NCI-H226 (cell line): ENCODE measurements at regions not wholly inside any gene's neighbourhood (a gene's known extent, or its start where the extent isn't known, plus 50 kb on each side); places are given as distances from the start of the nearest gene placed in this dataset.
A peak's percentile ranks its signal among the peaks of the same experiment; 100 is the strongest.

ENCODE experiments used
- DNase-seq: peaks from one replicate; pipeline ENCODE4 v3.0.0-alpha.2; 2015

GRCh38 chr1:218164111-218164929, 120.8 kb upstream of the RRP15 start:
- no peak for DNase-seq

DNA sequence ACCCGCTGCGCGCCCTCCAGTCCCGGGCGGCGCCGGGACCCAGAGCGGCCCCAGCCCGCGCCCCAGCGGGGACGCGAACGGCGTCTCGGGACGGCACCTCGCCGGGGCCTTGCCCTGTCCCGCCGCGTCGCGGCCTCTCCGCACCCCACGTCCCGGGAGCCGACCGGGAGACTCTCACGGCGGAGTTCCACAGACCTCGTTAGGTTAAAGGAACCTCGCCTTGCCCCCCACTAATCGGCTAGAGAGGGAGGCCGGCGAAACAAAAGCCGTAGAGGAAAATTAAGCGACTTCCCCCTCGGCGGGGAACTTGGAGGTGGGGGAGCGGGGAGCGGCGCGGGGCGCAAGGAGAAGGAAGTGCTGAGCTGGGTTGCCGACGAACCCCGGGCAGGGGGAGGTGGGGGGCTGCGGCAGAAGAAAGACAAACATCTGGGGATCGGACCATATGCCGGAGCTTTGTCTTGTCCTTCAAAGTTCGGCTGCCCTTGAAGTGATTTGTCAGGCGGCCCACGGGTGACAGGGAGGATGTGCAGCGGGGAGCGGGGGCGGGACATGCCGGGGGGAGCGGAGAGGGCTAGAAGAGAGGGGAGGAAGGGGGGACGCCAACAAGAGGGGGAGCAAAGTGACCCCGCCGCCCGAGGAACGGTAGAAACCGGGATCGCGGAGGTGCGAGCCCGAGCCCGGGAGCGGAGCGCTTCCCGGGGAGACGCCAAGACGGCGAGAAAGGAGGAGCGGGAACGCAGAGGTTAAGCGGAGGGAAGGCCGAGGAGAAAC, 120.0 kb upstream of the RRP15 start:
- DNase-seq, result no peak

GRCh38 chr1:218165701-218166114, 119.4 kb upstream of the RRP15 start:
- no peak for DNase-seq

DNA sequence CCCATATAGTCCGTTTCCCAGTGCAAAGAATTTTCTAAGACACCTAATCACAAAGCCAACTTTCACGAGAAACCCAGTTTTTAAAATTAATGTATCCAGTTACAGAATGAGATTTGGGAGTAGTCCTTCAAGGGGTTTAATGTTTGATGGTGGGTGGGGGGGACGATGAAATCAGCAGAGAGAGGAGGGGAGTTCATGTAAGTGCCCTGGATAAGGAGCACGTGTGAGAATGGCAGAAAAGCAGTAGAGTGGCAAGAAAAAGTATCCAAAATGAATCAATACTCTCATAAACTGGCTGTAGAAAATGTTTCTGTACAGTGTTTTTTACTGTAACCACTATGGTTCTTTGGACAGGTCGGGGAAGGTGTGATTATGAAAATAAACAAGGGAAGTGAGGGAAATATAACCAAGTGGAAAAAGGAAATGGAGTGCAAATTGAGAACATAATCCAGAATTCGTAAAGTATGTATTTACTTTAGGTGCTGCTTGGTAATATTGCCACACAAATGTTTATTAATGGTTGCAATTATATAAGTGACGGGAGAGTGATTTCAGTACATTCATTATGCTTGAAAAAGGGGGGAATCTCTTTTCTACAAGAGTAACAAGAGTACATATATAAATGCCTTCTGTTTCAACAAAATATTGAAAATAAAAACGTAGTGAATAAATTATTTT, 118.7 kb upstream of the RRP15 start:
- no peak for DNase-seq

DNA sequence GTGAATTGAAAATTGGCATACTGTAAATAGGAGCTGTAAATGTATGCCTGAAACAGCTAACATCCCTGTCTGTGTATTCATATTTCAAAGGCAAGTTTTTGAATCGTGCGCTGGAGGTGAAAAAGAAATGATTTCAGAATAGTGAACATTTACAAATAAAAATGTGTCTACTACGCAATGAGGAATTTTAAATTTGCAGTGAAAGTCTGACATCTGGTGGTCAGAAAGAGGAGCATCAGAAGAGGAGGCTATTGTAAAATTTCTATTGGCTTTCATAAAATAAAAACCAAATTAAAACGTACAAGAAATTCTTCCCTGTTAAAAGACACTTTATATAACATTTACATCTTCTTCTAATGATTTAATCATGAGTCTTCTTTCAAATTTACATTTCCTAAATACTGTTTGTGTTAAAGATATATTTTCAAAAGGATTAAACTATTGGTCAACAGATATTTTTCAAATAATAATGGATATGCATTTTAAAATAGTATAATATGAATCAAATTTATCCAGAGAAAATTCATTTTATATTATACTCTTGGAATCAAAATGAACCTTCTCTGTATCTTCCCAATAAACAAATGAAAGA, 113.7 kb upstream of the RRP15 start:
- DNase-seq, result no peak

DNA sequence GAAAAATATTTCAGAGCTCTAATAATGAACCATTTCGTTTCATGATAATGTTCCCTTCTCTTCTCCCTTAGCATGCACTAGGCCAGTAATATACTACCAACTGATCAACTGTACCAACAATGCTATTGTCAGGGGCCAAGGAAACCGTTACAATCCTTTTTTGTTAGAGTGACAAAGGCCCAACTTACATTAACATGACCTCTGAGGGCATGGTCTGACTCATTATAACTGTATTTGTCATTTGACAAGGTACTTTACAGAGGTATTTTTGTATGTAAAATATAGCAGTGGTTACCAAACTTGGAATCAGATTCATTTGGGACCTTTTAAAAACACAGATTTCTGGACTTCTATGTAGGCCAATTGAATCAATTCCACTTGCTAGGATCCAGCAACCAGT, 102.6 kb upstream of the RRP15 start:
- DNase-seq, result no peak

GRCh38 chr1:218200979-218201378, 84.1 kb upstream of the RRP15 start:
- DNase-seq, result peak; percentile 4

DNA sequence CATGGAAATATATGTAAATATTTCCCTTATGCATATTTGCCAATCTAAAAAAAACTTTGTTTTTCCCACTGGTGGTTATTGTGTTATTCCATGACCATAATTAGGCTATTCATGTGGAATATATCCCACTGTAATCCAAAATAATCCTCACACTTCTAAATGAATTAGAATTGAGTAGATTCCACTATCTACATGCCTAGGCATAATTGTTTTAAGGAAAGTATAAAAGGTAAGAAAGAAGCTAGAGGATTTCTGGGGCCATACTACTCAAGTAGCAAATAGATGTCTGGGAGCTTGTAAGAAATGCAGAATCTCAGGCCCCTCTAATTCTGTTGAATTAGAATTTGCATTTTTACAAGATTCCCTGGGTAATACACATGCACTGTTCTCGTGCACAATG, 83.5 kb upstream of the RRP15 start:
- DNase-seq, result no peak

DNA sequence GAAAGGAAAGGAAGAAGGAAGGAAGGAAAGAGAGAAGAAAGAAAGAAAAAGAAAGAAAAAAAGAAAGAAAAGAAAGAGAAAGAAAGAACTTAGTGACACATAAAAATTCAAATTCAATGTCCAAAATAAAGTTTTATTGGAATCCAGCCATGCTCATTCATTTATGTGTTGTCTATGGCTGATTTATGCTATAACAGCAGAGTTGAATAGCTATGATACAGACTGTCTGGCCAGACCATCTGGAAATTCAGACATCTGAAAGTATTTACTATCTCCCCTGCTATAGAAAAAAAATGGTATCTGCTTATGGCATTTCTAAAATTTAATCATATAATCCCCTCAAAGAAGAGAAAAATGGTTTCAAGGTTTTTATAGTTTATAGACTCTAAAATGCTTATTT, 79.4 kb upstream of the RRP15 start:
- no peak for DNase-seq

GRCh38 chr1:218207194-218207593, 77.9 kb upstream of the RRP15 start:
- DNase-seq, result no peak

- peak; percentile 24 for DNase-seq
Observed at GRCh38 chr1:218209351-218209861, 75.7 kb upstream of the RRP15 start.

DNA sequence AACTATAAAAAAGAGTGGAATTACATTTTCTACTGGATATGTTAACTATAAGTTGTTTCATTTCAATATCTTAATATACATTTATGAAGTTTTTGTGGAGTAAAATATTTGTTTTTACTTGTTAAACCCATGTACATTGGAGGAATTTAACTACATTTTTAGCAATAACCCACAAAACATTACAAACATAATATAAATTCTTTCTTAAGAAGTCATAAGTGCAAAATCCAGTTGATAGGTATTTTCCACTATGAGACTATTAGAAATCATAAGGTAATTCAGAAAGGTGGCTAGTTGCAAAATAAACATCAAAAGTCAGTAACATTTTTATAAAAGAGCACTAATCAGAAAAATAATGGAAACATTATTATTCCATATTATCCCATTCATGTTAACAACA, 73.9 kb upstream of the RRP15 start:
- DNase-seq, result peak; percentile 1

DNA sequence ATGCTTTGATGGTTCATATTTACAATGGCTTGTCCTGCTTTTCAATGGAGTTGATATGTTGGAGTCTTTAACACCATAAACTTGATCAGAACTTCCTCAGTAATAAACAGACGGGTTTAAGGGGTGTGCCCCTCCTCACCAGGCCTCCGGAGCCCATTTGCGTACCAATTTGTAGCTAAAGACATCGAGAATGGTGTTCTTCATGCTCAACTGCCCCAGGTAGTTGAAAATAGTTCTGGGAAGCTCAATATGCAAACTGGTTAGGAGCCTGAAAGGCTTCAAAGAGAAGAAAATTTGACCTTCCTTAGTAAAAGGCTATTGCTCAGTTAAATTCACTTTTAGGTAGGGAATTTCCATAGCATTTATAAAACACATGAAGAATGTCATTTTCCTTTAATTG, 68.1 kb upstream of the RRP15 start:
- DNase-seq, result no peak

GRCh38 chr1:218219460-218219859, 65.6 kb upstream of the RRP15 start:
- no peak for DNase-seq

GRCh38 chr1:218224101-218224500, 61.0 kb upstream of the RRP15 start:
- no peak for DNase-seq

DNA sequence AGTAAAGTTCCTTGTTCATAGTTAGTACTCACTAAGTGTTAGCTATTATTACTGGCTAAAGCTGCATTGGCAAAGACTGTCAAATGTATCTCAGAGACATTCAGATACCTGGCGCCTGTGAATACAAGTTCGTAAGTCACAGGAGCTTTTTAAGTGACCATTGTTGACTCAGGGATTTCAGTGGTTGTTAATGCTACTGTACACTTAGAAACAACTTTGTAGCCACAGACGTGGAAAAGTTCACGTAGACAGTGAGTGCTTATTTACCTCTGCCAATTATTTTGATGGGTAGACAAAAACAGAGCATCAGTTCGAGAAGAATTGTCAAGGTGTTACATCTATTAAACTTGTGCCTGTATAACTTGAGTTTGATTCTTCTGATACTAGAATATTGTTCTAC, 59.1 kb upstream of the RRP15 start:
- DNase-seq, result no peak
